H9 (cell line): ENCODE measurements at regions not wholly inside any gene's neighbourhood (a gene's known extent, or its start where the extent isn't known, plus 50 kb on each side); places are given as distances from the start of the nearest gene placed in this dataset.

Source experiments
- DNase-seq: peaks from one replicate; pipeline ENCODE4 v3.0.0-alpha.2; 2017
- H2AFZ ChIP-seq: one replicate; pipeline ENCODE4 v1.6.1; 2013; ENCODE audit warnings: mild to moderate bottlenecking, low read length, control low read depth, moderate library complexity
- H2AK5ac ChIP-seq: 2 replicates; pipeline ENCODE4 v1.6.1; 2013; ENCODE audit warnings: low read length, control low read depth, mixed read lengths; ENCODE audit not compliant: insufficient read length
- H2BK120ac ChIP-seq: one replicate; pipeline ENCODE4 v1.6.1; 2013; ENCODE audit warnings: low read depth, mild to moderate bottlenecking, low read length, control low read depth, inconsistent platforms; ENCODE audit not compliant: poor library complexity, severe bottlenecking
- H2BK12ac ChIP-seq: 2 replicates; pipeline ENCODE4 v1.6.1; 2013; ENCODE audit warnings: low read length, control low read depth, mixed read lengths, low read depth; ENCODE audit not compliant: insufficient read length
- H2BK15ac ChIP-seq: 2 replicates; pipeline ENCODE4 v1.6.1; 2013; ENCODE audit warnings: low read depth, low read length, control low read depth
- H2BK20ac ChIP-seq: one replicate; pipeline ENCODE4 v1.6.1; 2013; ENCODE audit warnings: low read depth, mild to moderate bottlenecking, low read length, control low read depth, inconsistent platforms; ENCODE audit not compliant: poor library complexity, severe bottlenecking
- H2BK5ac ChIP-seq: 2 replicates; pipeline ENCODE4 v1.6.1; 2013; ENCODE audit warnings: low read length, control low read depth, mixed read lengths; ENCODE audit not compliant: insufficient read length
- H3K14ac ChIP-seq: 2 replicates; pipeline ENCODE4 v1.6.1; 2013; ENCODE audit warnings: low read length, control low read depth; ENCODE audit not compliant: insufficient read depth
- H3K18ac ChIP-seq: 2 replicates; pipeline ENCODE4 v1.6.1; 2013; ENCODE audit warnings: low read depth, mild to moderate bottlenecking, mixed read lengths, low read length, control low read depth; ENCODE audit not compliant: insufficient read length
- H3K23ac ChIP-seq: 2 replicates; pipeline ENCODE4 v1.6.1; 2013; ENCODE audit warnings: low read length, control low read depth, mixed read lengths, low read depth; ENCODE audit not compliant: insufficient read length
- H3K23me2 ChIP-seq: 2 replicates; pipeline ENCODE4 v1.6.1; 2013; ENCODE audit warnings: low read depth, mild to moderate bottlenecking, mixed read lengths, low read length, control low read depth; ENCODE audit not compliant: insufficient read length, poor library complexity, severe bottlenecking
- H3K27ac ChIP-seq: 2 replicates; pipeline ENCODE4 v1.5.1; 2013; ENCODE audit warnings: low read length, control low read depth, mixed read lengths, low read depth; ENCODE audit not compliant: insufficient read length
- H3K27me3 ChIP-seq: 2 replicates; pipeline ENCODE4 v1.6.1; 2013; ENCODE audit warnings: low read length, control low read depth, inconsistent platforms; ENCODE audit not compliant: insufficient read depth
- H3K4ac ChIP-seq: 2 replicates; pipeline ENCODE4 v1.6.1; 2013; ENCODE audit warnings: low read depth, mild to moderate bottlenecking, control low read depth, inconsistent platforms, low read length, moderate library complexity
- H3K4me1 ChIP-seq: 2 replicates; pipeline ENCODE4 v1.6.1; 2013; ENCODE audit warnings: low read length, control low read depth, inconsistent platforms; ENCODE audit not compliant: insufficient read depth
- H3K4me2 ChIP-seq: 2 replicates; pipeline ENCODE4 v1.6.1; 2013; ENCODE audit warnings: low read length, control low read depth, mixed read lengths; ENCODE audit not compliant: insufficient read length, insufficient read depth
- H3K56ac ChIP-seq: 2 replicates; pipeline ENCODE4 v1.6.1; 2013; ENCODE audit warnings: low read depth, mild to moderate bottlenecking, mixed read lengths, low read length, control low read depth; ENCODE audit not compliant: insufficient read length
- H3K79me1 ChIP-seq: 2 replicates; pipeline ENCODE4 v1.6.1; 2013; ENCODE audit warnings: low read depth, mild to moderate bottlenecking, moderate library complexity, low read length, control low read depth, inconsistent platforms; ENCODE audit not compliant: insufficient read depth, poor library complexity, severe bottlenecking
- H3K79me2 ChIP-seq: 2 replicates; pipeline ENCODE4 v1.6.1; 2013; ENCODE audit warnings: low read length, control low read depth, inconsistent platforms; ENCODE audit not compliant: insufficient read depth
- H3K9ac ChIP-seq: 2 replicates; pipeline ENCODE4 v1.6.1; 2013; ENCODE audit warnings: low read length, control low read depth, mixed read lengths; ENCODE audit not compliant: insufficient read length; ENCODE audit errors: extremely low read depth
- H3K9me3 ChIP-seq: one replicate; pipeline ENCODE4 v1.6.1; 2013; ENCODE audit warnings: low read depth, low read length, inconsistent platforms; ENCODE audit not compliant: control insufficient read depth
- H3T11ph ChIP-seq: one replicate; pipeline ENCODE4 v1.6.1; 2013; ENCODE audit warnings: mild to moderate bottlenecking, low read length, control low read depth, inconsistent platforms
- H4K20me1 ChIP-seq: one replicate; pipeline ENCODE4 v1.6.1; 2013; ENCODE audit not compliant: control insufficient read depth, insufficient read length, insufficient read depth
- H4K5ac ChIP-seq: 2 replicates; pipeline ENCODE4 v1.6.1; 2013; ENCODE audit warnings: low read depth, mild to moderate bottlenecking, mixed read lengths, low read length, control low read depth; ENCODE audit not compliant: insufficient read length
- H4K8ac ChIP-seq: replicated peaks from 2 replicates; pipeline ENCODE4 v1.6.1; 2013; ENCODE audit warnings: low read length, control low read depth, mixed read lengths, low read depth; ENCODE audit not compliant: insufficient read length
- H4K91ac ChIP-seq: 2 replicates; pipeline ENCODE4 v1.6.1; 2013; ENCODE audit warnings: low read depth, mild to moderate bottlenecking, moderate library complexity, mixed read lengths, low read length, control low read depth; ENCODE audit not compliant: insufficient read length
- H3K27ac Mint-ChIP-seq, 3 experiments: 2 replicates in 2 of 3; 3 replicates in 1 of 3; pipeline ENCODE4 v1.8.0; 2020 to 2021; ENCODE audit warnings: mixed read lengths in 3 of 3, mild to moderate bottlenecking in 1 of 3, moderate library complexity in 1 of 3
- H3K27me3 Mint-ChIP-seq: 2 replicates; pipeline ENCODE4 v1.8.0; 2021; ENCODE audit warnings: low read depth, mild to moderate bottlenecking, moderate library complexity, mixed read lengths
- H3K36me3 Mint-ChIP-seq, 3 experiments: 2 replicates in 2 of 3; 3 replicates in 1 of 3; pipeline ENCODE4 v1.8.0; 2020 to 2021; ENCODE audit warnings: low read depth in 3 of 3, mixed read lengths in 3 of 3; ENCODE audit not compliant: insufficient read depth in 1 of 3
- H3K4me1 Mint-ChIP-seq, 2 experiments: 2 replicates each; pipeline ENCODE4 v1.8.0; 2020; ENCODE audit warnings: mixed read lengths in 2 of 2
- H3K4me3 Mint-ChIP-seq, 2 experiments: 2 replicates in 1 of 2; 3 replicates in 1 of 2; pipeline ENCODE4 v1.8.0; 2020 to 2021; ENCODE audit warnings: mild to moderate bottlenecking in 2 of 2, mixed read lengths in 2 of 2, moderate library complexity in 1 of 2
- H3K9me3 Mint-ChIP-seq, 2 experiments: 2 replicates in 1 of 2; 3 replicates in 1 of 2; pipeline ENCODE4 v1.8.0; 2020; ENCODE audit warnings: mild to moderate bottlenecking in 2 of 2, mixed read lengths in 2 of 2, moderate library complexity in 1 of 2
- WGBS: extraction: QIAGEN DNeasy Blood & Tissue Kit; methylation state at CpG from one replicate; pipeline ENCODE4 v1.1.7; 2013; ENCODE audit warnings: missing lambda C conversion rate, low lambda C conversion rate, mixed read lengths; ENCODE audit not compliant: insufficient read length; ENCODE audit errors: extremely low coverage; 5-methylcytosine and 5-hydroxymethylcytosine counted together
- TF ChIP-seq, protein P1 (sequence below): fragments of 200-600 bp; sonication (generic); conservative IDR thresholded peaks from 3 replicates; pipeline ENCODE4 v1.8.0; 2021; ENCODE audit warnings: antibody characterized with exemption, mild to moderate bottlenecking

DNA sequence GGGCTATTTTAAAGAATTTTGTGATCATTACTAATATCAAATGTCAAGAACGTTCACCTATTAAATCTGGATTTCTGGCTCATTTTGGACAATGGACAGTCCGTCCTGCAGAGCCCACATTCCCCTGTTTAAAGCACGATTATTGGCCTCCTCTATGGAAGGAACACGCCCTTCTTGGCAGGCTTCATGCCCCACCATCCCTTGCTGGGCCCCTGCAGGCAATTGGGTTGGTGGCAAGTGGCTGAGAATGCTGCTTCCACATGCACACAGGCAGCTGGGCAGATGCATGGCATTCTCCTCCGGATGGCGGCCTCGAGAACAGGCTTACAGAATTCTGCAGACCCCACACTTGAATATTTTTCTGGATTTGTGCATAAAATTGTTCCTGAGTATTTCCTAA lies 305.8 kb upstream of the MKI67 start:
- Mint-ChIP-seq H3K27me3 (peaks cover 8% of the 10 kb centered on the region), H3K4me3 (no peak overlapping the region), H3K36me3 (no peaks in the 10 kb centered on the region), H3K27ac (peak overlapping the region in 1 of 3 experiments; percentile 45; a peak in 1 of 7 replicates), H3K9me3 (no peaks in the 10 kb centered on the region), H3K4me1 (peaks cover 25 to 35% of the 10 kb centered on the region in 2 experiments)
- Histone ChIP-seq H2BK20ac (no peak overlapping the region), H3K9ac (no peak overlapping the region), H3K56ac (no peak overlapping the region), H2BK5ac (no peak overlapping the region), H3K9me3 (no peaks in the 10 kb centered on the region), H3K27ac (no peak overlapping the region), H2AFZ (no peak overlapping the region), H3K18ac (no peak overlapping the region), H3K27me3 (no peaks in the 10 kb centered on the region), H4K8ac (no peak overlapping the region), H2BK12ac (no peak overlapping the region), H3K79me1 (no peaks in the 10 kb centered on the region), H2BK15ac (no peak overlapping the region), H4K20me1 (no peaks in the 10 kb centered on the region), H2BK120ac (no peak overlapping the region), H2AK5ac (no peak overlapping the region), H3K23ac (no peak overlapping the region), H3K14ac (no peak overlapping the region), H4K91ac (no peak overlapping the region), H3K4ac (no peak overlapping the region), H3T11ph (no peak overlapping the region), H3K79me2 (no peaks in the 10 kb centered on the region), H3K4me1 (no peaks in the 10 kb centered on the region; the same call in 1 of the 2 replicates), H3K23me2 (no peaks in the 10 kb centered on the region), H3K4me2 (no peak overlapping the region), H4K5ac (no peak overlapping the region)
- TF ChIP-seq, protein P1, sequence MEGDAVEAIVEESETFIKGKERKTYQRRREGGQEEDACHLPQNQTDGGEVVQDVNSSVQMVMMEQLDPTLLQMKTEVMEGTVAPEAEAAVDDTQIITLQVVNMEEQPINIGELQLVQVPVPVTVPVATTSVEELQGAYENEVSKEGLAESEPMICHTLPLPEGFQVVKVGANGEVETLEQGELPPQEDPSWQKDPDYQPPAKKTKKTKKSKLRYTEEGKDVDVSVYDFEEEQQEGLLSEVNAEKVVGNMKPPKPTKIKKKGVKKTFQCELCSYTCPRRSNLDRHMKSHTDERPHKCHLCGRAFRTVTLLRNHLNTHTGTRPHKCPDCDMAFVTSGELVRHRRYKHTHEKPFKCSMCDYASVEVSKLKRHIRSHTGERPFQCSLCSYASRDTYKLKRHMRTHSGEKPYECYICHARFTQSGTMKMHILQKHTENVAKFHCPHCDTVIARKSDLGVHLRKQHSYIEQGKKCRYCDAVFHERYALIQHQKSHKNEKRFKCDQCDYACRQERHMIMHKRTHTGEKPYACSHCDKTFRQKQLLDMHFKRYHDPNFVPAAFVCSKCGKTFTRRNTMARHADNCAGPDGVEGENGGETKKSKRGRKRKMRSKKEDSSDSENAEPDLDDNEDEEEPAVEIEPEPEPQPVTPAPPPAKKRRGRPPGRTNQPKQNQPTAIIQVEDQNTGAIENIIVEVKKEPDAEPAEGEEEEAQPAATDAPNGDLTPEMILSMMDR: no peak
- DNase-seq: no peak
- no CpG with 5 or more reads among the region's 7 CpGs for WGBS
